ENCODE measurements at regions not wholly inside any gene's neighbourhood (a gene's known extent, or its start where the extent isn't known, plus 50 kb on each side); places are given as distances from the start of the nearest gene placed in this dataset.

GRCh38 chr13:80584306-80584705 lies 243.4 kb upstream of the SPRY2 start:
- TF ChIP-seq CTCF (IDR thresholded peaks at IDR 0.05) (no peak), POLR2A (IDR thresholded peaks at IDR 0.05) (no peak)
